D341Med (cell line): ENCODE measurements at regions not wholly inside any gene's neighbourhood (a gene's known extent, or its start where the extent isn't known, plus 50 kb on each side); places are given as distances from the start of the nearest gene placed in this dataset.

Source experiments
- DNase-seq: peaks from one replicate; pipeline ENCODE4 v3.0.0; 2012; ENCODE audit warnings: low spot score

DNA sequence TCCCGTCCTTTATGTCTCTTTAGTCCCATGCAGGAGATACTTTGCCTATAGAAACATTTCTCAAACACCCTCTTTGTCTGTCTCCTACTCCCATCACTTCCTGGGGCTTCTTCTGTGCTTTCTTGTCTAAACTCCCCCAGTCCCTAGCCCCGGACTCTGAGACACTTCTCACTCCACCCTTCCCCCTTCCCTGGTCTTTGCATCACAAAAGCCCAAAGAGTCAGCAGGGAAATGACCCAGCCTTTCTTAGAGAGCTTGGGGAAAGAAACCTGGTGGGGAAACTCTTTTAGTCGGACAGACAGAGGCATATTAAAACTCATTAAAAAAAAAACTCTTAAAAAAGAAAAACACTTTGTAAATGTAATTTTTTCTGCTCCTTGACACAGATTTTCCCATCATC lies 211.2 kb downstream of the TJP1 start:
- no peak for DNase-seq

DNA sequence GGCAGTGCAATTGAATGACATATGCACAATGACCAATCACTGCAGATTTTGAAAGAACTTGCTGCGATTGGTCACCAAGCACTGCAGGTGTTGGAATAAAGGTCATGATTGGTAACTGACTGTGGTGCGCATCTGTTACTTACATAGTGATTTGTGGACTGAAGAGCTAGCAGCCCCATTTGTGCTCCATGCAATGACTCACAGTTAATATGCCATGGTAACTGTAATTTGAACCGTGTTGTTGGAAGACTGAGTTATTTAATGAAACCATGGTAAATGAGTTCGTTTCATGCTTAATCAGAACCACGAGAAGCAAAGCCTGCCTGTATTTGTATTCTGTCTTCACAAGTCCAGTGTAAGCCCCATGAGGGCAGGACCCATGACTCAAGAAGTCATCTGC lies 220.5 kb downstream of the TJP1 start:
- no peak for DNase-seq

DNA sequence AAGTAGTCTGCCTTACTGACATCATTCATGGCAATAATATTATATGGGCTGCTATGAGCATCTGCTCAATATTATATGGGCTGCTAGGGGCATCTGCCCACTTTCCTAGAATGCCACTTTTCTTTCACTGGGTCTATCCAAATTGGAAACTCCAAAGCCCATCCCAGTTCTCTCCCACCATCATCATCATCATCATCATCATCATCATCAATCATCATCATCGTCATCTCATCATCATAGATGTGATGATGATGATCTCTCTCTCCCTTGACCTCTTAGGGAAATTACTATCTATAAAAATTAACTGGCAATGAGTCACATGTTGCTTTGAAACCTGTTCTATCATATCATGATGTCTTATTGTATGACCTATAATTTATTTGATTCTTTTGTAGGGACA lies 222.0 kb downstream of the TJP1 start:
- DNase-seq, result no peak

DNA sequence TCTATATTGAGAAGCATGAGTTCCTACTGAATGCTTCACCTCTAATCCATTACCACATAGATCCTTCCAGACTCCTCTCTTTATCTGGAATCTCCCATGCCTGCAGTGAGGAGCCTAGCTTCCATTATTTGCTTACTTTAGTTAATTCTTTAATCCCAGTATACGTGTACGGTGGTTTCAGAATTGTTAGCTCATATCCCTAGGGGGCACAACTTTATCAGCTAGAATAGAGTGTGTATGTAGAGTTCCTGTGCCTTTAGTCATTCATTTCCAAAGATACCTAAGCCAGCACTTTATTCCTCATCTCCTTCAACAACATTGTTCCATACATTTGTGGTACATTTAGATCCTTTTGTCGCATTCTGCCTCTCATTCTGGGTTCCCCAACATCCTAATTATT lies 226.0 kb downstream of the TJP1 start:
- no peak for DNase-seq

DNA sequence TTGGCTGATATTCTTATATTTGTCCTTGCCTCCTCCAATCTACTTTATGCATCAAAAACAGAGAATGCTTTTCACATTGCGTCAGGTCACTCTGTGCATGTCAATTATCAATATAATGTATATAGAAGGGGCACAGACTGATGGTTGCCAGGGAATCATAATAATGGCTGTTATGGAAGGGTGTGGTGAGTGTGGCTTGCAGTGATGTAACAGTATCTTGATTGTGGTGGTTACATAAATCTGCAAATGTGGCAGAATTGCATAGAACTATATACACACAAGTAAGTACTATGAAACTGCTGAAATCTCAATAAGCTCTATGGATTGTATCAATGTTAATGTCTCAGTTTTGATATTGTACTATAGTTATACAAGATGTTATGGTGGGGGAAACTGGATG lies 228.6 kb downstream of the TJP1 start:
- DNase-seq, result no peak

DNA sequence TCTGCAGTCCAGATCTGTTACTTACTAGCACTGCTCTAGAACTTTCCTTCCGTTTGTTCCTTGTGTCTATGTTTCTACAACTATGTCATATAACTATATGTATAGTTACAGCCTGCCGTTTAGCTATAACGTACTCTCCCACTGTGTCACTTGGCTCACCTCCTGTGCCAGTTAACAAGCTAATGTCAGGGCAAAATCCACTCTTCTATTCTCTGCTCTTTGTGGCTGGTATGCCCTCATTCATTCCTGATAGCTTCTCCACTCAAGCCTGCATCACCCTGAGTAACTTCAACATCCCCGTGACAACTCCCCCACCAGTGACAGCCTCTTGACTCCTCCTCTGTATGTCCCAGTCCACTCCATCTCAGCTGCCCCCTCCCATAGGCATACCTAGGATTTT lies 229.2 kb downstream of the TJP1 start:
- DNase-seq, result no peak

DNA sequence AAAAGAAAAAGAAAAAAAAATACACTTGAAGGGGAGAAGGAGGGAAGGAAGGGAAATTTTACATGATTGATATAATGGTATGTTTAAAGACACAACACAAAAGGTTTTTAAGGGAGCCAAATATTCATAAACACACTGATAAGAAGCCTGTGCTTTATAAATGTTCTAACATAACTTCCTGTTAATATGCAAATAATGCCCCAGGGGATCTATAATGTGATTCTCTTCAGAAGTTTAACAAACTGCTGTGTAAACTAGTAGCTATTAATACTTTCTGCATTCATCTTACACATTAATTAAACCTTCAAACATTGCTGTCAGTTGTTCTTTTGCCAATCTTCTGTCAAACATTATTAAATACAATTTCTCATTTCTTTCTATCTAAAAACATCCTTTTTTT lies 231.6 kb downstream of the TJP1 start:
- DNase-seq, result no peak

DNA sequence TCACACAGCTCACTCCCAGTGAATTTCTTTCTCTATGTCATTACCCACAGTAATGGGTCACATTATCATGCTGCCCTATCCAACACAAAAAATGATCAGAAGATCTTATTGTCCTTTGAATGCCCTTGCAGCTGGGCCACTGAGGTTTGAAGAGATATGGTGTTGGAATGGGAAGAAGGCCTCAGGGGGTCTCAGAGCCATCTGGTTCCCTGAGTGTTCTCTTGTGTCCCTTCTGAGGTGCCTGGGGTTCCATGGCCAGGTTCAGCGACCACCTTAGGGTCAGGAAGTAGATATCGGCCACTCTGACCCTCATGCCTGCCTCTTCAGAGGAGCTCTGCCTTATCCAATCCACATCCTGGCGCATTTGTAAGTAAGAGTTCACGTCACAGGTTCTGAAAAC lies 232.3 kb downstream of the TJP1 start:
- DNase-seq, result no peak

DNA sequence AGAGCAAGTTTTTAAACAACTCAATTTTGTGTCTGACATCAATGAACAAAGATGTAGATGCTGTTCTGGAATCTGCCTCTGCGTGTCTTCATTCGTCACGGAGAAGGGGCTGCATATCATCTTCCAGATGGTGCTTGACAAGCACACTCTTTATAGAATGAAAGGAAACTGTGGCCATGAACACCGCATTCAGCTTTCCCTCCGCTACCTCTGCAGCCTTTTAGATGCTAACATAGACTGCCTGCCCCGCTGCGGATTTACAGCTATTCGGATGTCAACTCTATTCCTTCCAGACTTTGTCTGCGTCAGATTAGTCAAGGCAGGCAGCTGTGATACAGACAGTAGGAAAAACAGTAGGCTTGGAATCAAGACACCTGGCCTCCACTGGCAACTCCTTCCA lies 232.9 kb downstream of the TJP1 start:
- DNase-seq, result no peak

DNA sequence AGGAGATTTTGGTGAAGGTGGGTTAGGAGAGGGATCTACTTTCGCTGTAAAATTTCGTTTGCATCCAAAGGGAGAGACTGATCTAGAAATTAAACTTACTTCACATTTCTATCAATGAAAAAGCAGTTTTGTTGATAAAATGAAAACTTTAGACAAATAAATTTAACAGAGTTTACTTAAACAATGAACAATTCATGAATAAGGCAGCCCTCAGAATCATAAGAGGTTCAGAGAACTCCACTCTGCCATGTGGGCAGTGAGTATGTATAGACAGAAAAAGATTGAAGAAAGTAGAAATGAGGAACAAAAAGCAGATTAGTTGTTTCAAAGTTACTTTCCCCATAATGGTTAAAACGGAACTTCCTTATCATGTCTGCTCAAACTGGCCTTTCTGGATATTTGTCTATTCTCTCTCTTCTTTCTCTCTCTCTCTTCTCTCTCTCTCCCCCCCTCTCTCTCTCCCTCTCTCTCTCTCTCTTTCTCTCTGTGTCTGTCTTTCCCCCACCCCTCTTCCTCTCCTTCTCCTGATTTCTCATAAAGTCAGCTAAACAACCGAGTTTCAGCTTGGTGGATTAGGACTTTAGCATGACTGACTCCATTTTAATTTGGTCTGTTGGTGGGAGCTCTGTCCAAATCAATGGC lies 248.9 kb downstream of the TJP1 start:
- no peak for DNase-seq

DNA sequence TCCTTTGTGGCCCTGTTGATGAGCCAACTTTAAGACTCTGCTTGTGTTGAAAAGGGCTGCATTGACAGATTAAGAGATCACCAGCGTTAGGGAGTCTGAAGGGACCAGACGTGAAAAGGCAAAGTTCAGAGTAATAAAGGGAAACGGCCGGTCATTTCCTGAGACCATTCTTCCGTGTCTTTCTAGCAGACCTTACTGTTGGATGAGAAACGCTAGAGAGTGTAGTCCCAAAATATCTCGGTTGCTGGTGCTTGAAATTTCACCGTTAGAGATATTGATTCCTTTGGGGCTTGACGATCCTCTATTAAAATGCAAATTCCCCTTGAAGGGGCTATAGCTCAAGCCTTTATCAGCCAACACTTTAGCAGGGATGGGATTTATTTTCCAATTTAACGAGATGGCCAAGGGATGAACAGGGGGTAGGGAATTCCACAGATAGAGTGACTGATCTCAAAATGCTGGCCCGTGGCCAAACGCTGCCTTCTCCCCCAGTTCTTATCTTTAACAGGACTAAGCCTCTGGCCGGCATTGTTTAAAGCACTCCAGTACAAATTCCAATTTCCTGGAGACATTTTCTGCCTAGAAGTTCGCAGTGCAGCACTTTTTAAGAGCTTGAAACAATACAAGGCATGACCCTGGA lies 250.4 kb downstream of the TJP1 start:
- DNase-seq, result peak; percentile 27

DNA sequence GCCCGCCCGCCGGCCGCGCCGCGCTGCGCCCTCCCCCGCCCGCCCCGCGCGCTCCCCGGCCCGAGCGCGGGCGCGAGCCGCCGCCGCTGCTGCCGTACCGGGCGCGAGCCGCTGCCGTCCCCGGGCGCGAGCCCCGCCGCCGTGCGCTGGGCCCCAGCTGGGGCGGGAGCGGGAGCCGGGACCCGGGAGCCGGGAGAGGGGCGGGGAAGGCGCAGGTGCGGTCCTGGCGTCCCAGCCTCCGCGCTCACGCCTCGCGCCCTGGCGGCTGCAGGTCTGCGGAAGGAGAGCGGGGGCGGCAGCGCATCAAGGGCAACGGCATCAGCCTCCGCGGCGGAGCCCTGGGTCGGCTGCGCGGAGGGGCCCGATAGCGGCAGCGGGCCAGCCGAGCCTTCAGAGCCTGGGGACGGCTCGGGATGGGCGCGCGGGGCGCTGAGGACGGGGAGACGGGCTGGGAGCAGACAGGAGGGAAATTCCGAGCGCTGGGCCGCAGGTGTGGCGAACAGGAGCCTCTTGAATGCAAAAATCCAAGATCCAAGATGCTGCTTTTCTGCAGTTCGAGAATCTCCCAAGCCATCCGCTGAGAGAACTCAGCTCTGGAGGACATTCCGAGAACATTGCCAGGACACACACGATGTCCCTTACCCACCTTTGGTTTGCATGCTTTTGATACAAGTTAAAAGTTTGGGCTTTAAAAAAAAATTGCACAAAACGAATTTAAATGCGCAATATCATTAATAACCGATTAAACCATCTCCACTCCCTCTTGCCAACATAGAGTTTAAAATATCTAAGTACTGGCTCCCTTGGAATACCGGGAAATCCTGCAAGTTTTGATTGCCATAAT lies 251.1 kb downstream of the TJP1 start:
- peak; percentile 76 for DNase-seq

DNA sequence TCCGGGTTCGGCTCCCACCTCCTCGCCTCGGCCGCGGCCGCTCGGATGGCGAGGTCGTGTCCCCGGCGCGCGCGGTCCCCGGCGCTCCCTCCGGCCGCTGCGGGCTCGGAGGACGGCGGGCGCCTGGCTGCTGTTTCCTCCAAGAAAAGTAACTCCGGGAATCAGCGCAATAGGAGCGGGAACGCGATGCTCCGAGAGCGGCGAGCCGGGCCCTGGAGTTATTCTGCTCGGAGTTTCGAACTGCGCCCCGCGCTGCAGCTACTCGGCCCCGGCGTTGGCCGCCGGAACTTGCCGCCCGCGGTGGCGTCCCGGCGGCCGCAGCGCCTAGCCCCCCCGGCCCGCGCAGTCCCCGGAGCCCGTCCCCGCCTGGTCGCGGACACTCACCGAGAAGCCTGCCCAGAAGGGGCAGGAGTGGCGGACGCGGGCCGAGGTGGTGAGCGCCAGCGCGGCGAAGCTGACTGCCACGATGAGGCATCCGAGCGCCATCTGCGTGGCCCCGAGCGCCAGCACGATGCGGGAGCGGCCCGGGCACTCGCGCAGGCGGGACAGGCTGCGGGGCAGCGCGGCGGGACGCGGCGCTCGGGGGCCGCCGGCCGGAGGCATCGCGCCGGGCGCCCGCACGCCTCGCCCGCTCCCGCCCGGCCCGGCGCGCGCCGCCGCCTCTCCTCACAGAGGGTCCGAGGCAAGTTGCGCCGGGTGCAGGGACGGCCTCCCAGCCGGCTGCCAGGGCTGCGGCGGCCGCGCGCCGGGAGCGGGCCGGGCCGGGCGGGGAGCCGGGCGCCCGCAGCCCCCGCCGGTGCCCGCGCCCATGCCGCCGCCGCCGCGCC lies 251.9 kb downstream of the TJP1 start:
- peak; percentile 65 for DNase-seq

DNA sequence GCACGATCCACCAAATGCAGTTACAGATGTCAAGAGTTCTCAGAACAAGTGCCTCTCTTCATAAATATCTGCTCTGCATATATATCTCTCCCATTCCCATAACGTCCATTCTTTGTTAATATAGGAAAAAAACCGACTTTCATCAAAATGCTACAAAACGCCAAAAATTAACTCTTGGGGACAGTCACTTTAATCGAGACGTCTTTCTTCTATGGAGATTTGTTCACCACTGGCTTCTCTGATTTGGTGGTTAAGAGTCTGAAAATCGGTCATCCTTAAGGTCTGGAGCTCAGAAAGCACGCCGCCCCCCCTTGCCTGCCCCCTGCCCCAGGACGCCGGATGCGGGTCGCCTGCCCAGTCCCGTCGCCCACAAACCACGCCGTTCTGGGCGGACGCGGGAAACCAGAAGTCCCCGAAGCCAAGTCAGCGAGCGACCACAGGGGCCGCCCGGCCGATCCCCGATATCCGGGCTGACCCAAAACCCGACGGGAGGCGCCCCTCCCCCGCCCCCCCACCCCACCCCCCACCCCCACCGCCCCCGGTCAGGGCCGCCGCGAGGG lies 252.7 kb downstream of the TJP1 start:
- no peak for DNase-seq

DNA sequence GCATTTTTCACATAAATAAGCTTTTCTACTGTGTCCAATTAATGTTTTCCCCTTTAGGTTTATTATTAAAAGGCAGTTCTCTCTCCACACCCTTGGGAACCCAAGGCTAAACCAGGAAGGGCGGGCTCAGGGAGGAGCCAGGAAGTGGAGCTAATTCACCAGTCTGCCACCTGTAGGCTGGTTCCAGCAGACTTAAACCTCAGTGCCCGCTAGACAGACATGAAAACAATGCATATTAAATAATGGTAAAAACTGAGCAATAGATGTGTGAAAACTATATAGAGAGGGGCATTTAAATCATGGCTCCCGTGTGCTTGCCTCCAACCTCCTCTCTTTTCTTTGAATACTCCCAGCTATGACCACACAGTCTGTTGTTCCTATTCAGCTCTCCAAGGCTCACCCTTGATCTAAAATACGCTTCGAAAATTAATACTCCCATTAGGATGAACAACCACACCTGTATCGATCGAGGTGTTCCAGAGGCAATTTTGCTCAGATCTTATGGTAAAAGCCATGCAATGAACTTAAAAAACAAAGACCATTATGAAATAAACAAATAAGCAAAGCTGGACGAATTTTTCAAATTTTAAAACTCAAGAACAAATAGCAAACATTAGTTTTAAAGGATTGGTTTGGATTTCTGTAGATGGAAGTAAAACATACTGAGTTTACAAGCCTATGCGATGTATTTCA lies 253.3 kb downstream of the TJP1 start:
- DNase-seq, result peak; percentile 52

DNA sequence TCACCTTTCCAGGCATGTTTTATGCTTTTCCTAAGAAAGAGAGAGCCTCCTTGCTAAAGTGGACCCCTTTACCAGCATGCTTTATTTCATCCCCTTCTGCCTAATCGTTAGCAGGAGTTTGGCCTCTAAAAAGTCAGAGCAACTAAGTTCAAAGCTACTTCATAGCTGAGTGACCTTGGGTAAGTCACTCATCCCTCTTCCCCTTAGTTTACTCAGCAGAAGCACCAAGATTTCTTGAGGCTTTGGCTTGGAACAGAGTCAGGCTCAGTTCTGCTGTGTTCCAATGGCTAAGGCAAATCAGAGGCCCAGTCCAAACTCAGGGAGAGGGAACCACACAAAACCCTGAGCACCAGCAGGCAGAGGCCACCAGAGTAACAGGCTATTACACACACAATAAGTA lies 254.9 kb downstream of the TJP1 start:
- no peak for DNase-seq

DNA sequence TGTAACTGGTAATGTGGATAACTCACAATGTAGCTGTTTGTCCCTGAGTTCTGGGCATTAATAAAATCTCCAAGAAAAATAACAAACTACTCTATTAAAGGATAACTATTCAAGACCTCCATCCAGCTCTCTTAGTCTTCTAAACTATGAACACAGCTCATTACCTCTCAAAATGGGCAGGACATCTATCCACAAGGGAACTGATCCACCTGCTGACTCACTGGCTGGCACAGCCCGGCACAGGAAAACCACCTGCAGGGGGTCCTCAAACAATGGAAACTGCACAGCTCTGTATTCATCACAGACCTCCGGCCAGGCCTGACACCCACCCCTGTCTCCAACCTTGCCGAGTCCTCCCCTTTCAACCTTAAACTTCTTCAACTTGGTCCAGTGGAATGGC lies 255.4 kb downstream of the TJP1 start:
- DNase-seq, result no peak

DNA sequence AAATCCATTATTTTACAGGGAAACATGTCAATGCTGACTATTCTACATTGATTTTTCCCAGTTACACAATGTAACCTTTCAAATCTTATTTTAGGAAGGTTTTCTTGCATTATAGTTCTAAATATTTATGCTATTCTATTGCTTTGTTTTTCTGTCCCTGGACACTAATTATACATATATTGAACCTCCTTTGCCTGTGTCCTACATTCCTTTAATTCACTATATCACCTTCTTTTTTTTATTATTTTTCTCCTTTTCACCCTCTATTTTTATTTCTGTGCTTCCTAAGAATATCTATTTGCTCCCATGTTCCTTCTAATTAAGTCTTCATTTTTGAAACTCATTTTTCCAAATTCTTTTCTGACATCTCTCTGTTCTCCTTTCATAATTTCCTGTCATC lies 259.2 kb downstream of the TJP1 start:
- no peak for DNase-seq

DNA sequence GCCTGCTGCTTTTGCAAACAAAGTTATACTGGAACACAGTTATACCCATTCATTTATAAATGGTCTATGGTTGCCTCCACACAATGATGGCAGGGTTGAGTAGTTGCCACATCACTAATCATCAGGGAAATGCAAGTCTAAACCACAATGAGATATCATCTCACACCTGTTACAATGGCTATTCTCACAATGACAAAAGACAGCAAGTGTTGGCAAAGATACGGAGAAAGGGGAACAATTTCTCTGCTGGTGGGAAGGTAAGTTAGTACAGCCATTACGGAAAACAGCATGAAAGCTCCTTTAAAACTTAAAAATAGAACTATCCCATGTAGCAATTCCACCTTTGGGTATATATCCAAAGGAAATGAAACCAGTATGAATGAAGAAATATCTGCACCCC lies 261.4 kb downstream of the TJP1 start:
- no peak for DNase-seq

DNA sequence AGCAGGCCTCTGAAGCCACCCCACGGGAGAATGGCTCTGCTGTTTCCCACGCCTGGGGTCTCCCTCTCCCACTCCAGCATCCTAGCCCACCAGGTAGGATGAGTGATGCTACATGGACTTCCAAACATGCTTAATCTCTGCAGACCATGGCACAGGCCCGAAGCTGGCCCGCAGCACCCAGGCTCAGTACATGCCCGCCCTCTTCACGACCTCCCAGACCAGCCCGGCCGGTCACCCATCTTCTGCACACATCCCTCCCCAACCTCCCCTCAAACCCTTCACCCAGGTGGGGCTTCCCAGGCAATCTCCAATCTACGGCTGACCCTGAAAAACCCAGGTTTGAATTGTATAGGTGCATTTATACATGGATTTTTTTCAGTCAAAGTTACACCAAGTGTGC lies 264.0 kb downstream of the TJP1 start:
- DNase-seq, result no peak

DNA sequence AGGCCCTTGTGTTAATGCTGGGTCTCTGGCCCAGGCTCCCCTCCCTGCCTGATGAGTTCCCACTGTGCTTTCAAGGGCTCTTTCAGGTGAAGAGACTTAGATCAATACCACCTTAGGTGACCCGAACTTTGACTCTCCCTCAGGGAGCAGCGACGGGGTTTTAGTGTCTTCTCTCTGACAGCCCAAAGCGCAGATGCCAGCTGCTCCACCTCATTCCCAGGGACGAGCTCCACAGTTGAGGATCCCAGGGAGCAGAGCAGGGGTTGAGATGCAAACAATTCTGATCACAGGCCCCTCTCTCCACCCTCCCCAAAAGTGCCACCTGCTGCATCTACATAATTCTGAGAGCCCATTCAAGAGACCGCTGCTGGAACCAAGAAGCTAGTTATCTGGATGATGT lies 265.1 kb downstream of the TJP1 start:
- no peak for DNase-seq

DNA sequence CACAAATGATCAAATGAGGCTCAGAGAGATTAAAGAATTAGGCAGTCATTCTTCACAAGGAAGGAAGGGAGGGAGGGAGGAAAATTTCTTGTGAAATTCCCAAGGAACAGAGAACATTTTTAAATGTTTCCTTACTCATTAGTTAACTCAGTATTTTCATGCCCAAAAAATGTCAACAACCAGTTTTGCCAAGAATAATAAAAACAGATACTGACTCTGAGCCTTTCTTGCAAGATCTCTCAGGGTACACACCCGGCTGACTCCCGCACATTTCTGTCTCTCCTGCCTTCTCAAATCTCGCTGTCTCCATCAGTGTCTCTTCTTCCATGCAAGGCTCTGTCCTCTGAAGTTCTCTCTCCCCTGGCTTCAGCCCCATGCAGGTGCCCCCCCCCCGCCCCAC lies 265.9 kb downstream of the TJP1 start:
- no peak for DNase-seq
